ENCODE measurements at regions not wholly inside any gene's neighbourhood (a gene's known extent, or its start where the extent isn't known, plus 50 kb on each side); places are given as distances from the start of the nearest gene placed in this dataset.

GRCh38 chr12:59911516-59911915 lies 315.7 kb downstream of the SLC16A7 start:
- TF ChIP-seq CTCF (IDR thresholded peaks at IDR 0.05; ENCODE audit: low read depth, low read length) (no peak), EZH2phosphoT487 (IDR thresholded peaks at IDR 0.05; ENCODE audit: low read depth) (no peak)

Data from OCI-LY3 (cell line).